ENCODE measurements at regions not wholly inside any gene's neighbourhood (a gene's known extent, or its start where the extent isn't known, plus 50 kb on each side); places are given as distances from the start of the nearest gene placed in this dataset.

DNA sequence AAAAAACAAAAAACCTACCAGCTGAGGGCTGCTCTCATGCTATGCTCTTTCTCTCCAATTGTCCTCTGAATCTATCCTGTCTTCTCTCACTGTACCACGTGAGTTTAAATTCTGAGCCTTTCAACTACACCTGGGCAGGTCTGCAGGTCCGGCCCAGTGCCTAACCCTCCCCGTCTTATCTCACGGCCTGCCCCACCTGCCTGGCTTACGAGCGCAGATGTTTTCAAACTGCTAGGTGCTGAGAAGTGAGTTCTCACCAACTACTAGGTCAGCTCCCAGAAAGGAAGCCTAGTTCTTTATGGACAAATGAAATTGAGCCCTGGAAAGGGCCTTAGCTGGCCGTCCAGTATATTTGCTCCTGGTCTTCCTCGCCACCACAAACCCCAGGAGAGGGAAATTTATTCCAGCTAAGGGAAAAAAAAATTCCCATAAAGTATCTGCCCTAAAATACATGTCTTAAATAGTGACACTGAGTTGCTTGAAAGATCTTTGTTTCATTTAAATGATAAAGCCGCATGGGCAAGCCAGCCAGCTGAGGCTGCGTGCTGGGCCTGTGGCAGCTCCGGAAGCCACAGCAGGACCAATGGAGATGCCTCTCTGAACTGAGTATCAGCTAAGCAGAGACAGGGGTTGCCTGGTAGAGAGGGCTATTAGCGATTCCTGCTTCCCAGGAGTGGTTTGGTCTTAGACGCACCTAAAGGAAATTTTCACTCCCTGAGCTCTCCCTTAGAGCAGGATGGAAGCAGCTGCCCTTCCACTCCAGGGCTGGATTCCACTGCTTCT, 92.5 kb upstream of the NCK2 start:
- no peak for DNase-seq (ENCODE audit: extremely low read depth in 1 of 2, low read depth in 1 of 2)

- no peak for DNase-seq (ENCODE audit: extremely low read depth in 1 of 2, low read depth in 1 of 2)
Measured at GRCh38 chr2:105649534-105649933, 95.2 kb upstream of the NCK2 start.

GRCh38 chr2:105647731-105648130, 97.0 kb upstream of the NCK2 start:
- no peak for DNase-seq (ENCODE audit: extremely low read depth in 1 of 2, low read depth in 1 of 2)

DNA sequence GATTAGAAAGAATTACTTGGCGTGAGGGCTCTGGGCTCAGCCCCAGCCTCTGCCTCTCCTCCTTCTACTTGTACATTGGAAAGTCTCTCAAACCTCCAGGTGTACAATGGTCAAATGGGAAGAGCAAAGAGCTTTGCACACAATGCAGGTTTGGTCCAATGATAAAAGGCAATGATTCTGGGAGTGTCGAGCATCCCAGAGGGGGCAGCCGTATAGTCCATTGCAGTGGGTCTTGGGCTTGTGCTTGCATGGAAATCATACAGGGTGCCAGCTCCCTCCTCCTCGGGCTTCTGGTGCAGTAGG, 98.0 kb upstream of the NCK2 start:
- DNase-seq (ENCODE audit: extremely low read depth in 1 of 2, low read depth in 1 of 2): no peak

GRCh38 chr2:105645938-105646773, 98.6 kb upstream of the NCK2 start:
- no peak for DNase-seq (ENCODE audit: extremely low read depth in 1 of 2, low read depth in 1 of 2)

DNA sequence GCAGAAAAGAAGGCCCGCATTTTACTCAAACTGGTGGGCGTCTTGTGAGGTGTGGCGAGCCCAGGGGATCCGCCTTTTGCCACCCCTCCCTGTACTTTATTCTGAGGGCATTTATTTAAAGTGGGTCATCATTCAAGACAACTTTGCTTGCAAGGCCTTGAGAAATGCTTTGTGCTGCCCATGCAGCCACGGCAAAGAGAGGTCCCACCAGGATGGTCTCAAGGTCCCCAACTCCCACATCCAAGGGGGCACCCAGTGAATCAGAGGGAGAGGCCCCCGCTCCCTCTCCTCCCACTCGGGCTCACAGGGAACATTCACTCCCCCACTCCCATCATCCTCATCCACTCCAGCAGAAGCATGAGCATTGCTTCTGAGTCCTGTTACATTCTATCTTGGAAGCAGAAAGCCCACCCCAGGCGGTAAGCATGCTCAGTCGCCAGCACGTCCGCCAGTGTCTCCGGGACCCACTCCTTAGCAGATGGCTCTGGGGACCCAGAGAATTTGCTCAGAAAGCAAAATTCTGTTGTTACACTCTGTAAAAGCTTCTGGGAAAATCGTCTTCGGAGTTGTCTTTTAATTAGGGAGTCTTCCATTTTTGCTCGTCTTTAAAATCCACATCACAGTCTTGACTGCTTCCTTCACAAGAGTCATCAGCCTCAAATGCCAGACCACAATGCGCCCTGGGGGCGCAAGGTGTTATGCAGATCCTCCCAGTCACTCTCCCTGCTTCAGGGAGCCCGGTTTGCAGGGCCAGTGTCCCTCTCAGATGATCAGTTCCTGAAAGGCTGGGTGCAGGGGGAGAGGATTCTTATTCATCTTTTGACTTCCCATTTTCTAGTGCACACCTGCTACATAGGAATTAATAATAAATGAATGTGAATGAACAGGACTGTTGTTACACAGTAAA, 99.4 kb upstream of the NCK2 start:
- peak in 1 of 2 donors; percentile 1 for DNase-seq (ENCODE audit: extremely low read depth in 1 of 2, low read depth in 1 of 2)

DNA sequence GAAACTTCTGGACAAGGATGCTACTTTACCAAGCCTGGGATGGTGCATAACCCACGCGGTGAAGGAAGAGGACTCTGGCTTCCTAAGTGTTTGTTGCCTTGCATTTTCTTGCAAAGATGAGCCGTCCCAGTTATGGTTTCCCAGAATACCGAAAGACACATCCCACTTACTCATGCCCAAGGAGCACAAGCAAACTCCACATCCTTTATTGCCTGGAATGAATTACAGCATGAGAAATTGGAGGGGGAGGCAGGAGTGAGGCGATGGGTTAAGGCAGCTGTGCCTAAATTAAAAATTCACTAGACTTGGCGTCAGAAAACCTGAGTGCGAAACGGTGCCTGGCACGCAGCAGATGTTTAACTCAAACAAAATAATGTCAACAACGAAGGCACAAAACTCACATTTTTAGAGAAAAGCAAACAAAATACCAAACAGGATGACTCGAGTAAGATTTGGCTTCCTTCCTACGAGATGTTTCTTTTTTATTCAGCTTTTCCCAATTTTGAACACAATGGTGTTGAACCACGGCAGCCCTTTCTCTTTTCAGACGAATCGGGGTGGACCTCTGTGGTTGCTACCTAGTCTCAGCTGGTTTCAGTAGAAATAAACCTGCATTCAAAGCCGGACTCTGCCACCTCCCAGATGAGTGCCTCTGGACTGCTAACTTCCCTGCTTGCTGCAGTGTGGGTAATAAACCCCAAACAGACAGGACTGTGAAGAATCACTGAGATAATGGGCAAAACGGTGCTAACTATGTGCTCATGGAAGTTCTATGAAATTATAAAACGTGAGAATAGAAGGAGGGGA, 100.3 kb upstream of the NCK2 start:
- DNase-seq (ENCODE audit: extremely low read depth in 1 of 2, low read depth in 1 of 2): no peak

DNA sequence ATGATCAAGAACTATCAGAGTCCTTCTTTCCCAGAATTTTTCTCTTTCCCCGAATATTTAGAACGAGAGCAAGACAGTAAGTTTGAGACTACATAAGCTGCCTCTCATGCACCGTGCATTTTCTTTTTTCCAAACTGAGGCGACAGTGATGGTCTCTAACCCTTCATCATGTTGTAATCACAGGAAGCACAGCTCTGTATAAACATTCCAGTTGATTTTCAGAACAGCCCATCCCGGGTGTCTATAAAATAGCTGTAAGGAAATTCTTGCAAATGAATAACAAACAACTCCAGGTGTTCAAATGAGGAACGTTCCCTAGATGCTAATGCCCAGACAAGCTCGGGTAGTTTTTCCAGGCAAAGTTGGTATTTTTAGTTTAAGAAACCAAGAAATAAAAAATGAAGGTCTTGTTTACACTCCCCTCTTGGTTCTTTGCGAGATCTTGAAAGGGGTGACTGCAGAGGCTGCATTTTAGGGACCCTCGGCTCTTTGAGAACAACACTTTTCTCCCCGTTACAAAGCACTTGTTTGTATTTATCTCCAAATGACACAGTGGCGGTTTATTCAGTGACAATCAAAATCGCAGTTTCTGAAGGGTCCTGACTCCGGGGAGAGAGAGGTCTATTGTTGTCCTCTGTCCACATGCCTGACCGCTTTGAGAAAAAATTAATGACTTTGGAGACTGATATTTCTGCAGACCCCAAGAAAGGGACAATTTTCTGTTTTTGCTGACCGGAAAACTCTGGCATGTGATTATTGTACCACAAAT, 101.1 kb upstream of the NCK2 start:
- no peak for DNase-seq (ENCODE audit: extremely low read depth in 1 of 2, low read depth in 1 of 2)

DNA sequence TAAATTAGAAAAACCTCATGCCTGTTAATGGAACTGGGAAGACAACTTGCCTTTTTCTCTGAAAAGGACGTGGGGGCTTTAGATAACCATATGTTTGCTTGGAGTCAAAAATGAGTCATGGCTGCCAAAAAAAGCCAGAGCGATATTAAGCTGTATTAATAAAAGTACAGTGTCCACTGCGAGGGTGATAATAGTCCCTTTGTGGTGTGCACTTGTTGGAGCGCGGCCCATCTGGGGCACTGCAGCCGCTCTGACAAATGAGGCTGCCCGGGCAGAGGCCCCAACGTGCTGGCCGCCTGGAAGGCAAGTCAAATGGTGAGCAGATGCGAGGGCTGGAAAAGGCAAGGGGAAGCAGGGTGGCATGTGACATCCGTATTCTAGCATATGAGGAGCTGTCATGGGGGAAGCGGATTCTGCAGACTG, 103.3 kb upstream of the NCK2 start:
- DNase-seq (ENCODE audit: extremely low read depth in 1 of 2, low read depth in 1 of 2): no peak

GRCh38 chr2:105640246-105640645, 104.5 kb upstream of the NCK2 start:
- DNase-seq (ENCODE audit: extremely low read depth in 1 of 2, low read depth in 1 of 2): no peak

GRCh38 chr2:105636109-105636740, 108.5 kb upstream of the NCK2 start:
- DNase-seq (ENCODE audit: extremely low read depth in 1 of 2, low read depth in 1 of 2): no peak

- DNase-seq (ENCODE audit: extremely low read depth in 1 of 2, low read depth in 1 of 2): no peak
Measured at GRCh38 chr2:105635564-105635963, 109.1 kb upstream of the NCK2 start.

- no peak for DNase-seq (ENCODE audit: extremely low read depth in 1 of 2, low read depth in 1 of 2)
Measured at GRCh38 chr2:105634198-105634597, 110.5 kb upstream of the NCK2 start.

- no peak for DNase-seq (ENCODE audit: extremely low read depth in 1 of 2, low read depth in 1 of 2)
Measured at GRCh38 chr2:105631922-105632321, 112.8 kb upstream of the NCK2 start.

- no peak for DNase-seq (ENCODE audit: extremely low read depth in 1 of 2, low read depth in 1 of 2)
Measured at GRCh38 chr2:105631011-105631410, 113.7 kb upstream of the NCK2 start.

DNA sequence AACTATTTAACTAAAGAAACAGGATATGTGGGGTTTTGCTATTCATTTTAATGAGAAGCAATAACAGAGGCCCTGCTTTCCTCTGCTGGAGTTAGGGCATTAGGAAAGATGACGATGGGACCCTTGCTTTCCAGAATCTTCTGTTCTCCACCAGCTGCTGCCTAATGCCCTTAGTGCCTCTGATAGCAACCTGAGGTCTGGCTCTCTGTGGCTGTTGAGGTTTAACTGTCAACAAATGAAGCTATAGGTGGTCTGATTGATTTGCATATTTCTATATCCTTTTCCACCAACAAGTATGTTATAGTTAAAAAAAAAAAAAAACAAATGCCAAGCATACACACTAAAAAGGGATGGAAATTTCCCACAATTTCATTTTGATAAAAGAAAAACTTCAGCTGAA, 115.1 kb upstream of the NCK2 start:
- DNase-seq (ENCODE audit: extremely low read depth in 1 of 2, low read depth in 1 of 2): no peak

DNA sequence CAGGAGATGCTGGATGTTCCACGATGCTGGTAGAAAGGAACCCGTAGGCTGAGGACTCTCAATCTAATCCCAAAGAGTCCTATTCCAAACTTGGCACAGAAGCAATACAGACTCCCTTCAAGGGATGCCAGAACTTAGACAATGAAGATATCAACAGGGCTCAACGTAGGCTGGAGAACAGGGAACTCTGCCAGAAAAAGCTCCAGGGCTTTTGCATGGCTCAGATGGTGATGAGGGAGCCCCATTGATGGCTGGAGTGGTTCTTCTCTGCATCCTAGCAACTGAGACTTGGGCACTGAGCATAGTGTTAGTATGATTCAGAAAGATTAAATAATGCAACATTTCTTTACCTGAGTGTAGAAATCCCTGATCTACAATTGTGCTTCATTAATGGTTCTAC, 117.2 kb upstream of the NCK2 start:
- no peak for DNase-seq (ENCODE audit: extremely low read depth in 1 of 2, low read depth in 1 of 2)

DNA sequence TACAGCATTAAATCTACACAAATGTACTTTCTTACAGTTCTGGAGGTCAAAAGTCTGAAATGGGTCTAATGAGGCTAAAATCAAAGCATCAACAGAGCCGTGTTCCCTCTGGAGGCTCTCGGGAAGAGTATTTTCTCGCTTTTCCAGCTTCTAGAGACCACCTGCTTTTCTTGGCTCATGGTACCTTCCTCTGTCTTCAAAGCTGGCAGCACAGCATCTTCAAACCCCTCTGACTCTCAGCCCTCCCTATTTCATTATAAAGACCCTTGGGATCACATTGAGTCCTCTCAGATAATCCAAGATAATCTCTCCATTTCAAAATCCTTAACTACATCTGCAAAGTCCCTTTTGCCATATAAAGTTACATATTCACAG, 117.8 kb upstream of the NCK2 start:
- no peak for DNase-seq (ENCODE audit: extremely low read depth in 1 of 2, low read depth in 1 of 2)

GRCh38 chr2:105626212-105626965, 118.3 kb upstream of the NCK2 start:
- no peak for DNase-seq (ENCODE audit: extremely low read depth in 1 of 2, low read depth in 1 of 2)
